Posterior vena cava (tissue), 2 donors: ENCODE measurements at regions not wholly inside any gene's neighbourhood (a gene's known extent, or its start where the extent isn't known, plus 50 kb on each side); places are given as distances from the start of the nearest gene placed in this dataset.

Experiments
- DNase-seq: peaks from one replicate; pipeline ENCODE4 v3.0.0-alpha.2; 2020; ENCODE audit warnings: low spot score
- intact Hi-C, 2 donors: fragments of 100-400 bp; cut with DNase I; formaldehyde crosslinking; loops; one replicate each; pipeline versions ENCODE4 v1.14.1 to v1.14.2; 2022 to 2023
- donor health status: DM: yes; HTN: yes; CAD: no.
- donor health status: DM: yes; HTN: yes; CAD: no.

DNA sequence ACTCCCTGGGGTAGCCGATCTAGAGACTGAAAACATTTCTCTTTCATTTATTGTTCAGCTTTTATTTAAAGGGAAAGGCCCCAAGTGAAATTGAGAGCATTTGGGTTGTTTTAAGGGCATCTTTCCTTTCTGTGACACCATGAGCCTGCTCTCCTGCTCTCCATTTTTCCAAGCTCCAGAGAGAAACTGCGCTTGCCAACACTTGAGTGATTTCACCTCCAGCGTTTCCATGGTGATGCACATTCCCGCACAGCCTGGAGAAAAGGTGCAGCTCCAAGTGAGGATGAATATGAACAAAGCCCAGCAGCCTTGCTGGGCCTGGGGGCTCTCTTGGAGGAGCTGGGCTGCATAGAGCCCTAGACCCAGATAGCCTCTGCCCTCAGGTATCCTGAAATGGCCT lies 159.2 kb upstream of the PPP2R3A start:
- intact Hi-C loops: no loop called here
- no peak for DNase-seq

DNA sequence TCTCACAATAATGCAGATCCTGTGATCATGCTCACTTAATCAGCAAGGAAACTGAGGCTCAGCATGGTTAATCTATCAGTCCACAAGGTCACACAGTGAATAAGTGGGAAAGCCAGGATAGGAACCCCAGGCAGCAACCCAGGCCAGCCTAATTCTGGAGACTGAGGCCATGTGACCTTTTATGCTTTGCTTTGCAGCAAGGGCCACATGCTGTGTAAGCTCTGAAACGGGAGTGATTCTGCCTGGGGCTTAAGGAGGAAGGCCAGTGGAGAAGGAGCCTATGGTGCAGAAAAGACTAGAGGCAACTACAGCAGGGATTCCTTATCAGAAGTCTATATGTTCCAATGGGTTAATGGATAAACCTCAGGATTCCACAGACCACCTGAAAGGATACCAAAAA lies 157.6 kb upstream of the PPP2R3A start:
- no peak for DNase-seq
- intact Hi-C loops: no loop called here

DNA sequence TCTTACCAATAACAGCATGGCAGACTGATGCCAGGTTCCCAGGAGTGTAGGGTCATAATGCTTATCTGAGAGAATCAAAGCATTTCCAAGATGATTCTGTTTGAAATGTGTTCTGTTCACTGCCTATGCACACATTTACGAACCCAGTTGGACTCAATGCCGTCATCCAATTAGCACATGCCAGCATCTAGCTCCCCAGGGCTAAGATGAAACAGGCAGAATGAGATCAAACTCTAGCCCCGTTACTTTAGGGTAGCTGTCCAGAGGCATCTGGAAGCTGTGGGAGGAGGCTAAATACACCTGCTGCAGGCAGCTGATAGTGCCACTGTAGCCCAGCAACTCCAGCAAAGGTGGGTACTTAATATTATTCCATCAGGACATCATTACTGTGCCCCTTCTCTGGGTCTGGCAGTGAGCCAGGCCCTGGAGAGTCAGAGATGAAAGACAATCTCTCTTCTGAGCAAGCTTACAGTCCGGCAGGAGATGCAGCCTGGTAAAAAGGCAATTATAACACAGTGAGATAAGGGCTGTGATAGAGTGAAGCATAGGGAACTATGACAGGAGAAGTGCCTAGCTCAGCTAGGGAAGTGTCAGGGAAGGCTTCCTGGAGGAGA lies 156.4 kb upstream of the PPP2R3A start:
- intact Hi-C loops: no loop called here
- no peak for DNase-seq

DNA sequence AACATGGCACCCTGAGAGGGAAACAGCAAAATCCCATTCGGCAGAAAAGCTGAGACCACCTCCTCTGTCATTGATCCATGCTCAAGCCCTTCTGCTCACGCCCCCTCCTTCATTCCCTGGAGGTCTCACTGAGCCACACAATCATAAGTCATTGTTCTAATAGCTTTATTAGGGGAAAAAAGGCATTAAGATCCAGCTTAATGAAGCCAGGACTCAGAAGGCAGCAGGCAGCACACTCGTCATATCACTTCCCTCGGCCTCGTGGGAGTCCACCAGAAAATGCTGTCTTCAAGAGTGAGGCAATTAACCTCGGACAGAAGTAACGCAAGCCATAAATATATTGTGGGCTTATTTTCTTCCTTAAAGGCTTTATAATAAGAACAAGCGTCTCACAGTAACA lies 153.9 kb upstream of the PPP2R3A start:
- no peak for DNase-seq
- intact Hi-C loops: no loop called here

DNA sequence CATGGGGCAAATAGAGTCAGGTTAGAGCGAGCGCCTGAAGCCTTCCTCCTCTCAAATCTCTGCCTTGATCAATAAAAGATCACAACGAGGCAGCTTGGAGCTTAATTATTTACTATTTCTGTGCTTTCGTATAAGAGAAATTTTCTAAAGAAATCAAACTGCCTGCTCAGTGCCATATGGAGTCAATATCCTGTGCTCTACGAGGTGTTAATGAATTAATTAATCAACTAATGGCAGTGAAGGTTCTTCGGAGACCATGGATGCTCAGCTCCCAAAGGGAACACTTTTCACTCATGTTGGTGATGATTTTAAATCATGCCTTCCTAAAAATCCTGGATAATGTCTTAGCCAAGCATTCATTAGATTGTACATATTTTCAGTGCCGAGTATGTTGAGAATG lies 153.5 kb upstream of the PPP2R3A start:
- no peak for DNase-seq
- intact Hi-C loops: no loop called here

DNA sequence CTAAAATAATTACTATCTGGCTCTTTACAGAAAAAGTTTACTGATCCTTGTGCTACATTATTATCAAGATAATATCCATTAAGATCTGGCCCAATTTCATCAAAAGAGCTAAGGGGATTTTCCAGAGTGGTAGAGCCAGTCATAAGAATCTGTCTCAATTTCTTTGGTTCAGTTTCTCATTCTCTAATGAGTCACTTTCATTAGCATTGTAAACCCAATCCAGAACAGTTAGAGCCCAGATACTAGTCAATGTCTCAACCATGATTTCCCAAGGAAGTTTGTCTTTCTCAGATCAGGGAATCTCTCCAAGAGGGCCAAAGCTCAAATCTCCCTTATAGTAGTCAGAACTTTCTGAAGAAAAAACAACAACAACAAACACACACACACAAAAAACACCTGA lies 131.1 kb upstream of the PPP2R3A start:
- intact Hi-C loops: no loop called here
- DNase-seq: no peak

DNA sequence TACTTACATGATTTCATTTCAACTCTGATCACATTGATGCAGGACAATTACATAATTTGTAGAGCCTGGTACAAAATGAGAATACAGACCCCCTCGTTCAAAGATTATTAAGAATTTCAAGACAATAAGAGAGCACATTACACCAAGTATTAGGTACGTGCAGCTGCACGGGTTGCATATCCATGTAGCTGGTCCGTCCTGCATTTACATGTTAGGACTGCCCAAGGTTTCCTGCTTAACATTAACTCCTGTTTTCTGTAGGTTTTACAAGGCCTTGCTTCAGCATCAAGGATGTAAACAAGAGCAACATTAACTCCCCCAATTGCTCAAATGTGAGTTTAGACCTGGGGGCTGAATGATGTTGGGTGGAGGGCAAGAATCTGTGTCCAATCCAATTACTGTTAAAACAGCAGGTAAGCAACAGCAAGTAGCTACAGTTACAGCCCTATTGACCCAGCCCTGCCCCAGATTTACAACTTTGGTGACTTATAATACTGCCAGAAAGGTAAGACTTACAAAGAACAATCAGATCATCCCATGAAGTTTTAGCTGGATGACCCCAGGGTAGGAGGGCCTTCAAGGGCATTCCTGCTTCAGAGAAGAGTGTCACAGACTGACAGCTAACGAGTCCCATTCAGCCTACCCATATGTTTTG lies 127.4 kb upstream of the PPP2R3A start:
- DNase-seq: no peak
- intact Hi-C loops: no loop called here

DNA sequence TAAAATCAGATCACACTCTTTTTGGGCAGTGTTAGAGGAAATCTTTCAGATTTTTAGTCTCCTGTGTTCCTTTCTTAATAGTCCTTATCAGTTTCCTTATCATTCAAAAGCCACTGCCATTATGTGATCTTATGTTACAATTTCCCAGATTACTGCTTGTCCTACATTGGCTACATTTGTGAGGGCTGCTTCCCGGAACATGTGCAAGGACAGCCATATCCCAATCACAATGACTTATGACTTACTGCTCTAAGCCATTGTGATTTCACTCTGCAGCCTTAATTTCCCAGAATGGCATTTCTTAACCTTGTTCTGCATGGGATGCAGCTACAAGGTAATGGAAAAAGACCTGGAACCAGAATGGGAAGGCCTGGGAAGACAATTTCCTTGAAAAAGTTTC lies 125.1 kb upstream of the PPP2R3A start:
- no peak for DNase-seq
- intact Hi-C loops: no loop called here

DNA sequence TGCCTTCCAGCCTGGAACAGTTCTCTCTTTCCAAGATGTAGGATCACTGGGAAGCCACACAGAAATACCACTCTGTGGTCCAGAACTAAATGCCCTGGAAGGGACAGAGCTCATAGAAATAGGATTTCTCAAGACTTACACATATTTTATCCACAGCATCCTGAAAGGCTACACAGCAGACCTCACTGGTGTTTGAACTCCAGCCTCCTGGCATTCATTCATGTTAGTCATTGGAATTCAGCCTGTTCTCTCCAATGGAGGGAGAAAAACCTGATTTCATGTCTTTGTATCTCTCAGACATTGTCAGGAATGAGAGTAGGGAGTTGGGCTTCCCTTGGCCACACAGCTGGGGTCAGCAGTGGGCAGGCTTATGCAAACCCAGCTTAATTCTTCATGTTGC lies 121.1 kb upstream of the PPP2R3A start:
- DNase-seq: no peak
- intact Hi-C loops: no loop called here

DNA sequence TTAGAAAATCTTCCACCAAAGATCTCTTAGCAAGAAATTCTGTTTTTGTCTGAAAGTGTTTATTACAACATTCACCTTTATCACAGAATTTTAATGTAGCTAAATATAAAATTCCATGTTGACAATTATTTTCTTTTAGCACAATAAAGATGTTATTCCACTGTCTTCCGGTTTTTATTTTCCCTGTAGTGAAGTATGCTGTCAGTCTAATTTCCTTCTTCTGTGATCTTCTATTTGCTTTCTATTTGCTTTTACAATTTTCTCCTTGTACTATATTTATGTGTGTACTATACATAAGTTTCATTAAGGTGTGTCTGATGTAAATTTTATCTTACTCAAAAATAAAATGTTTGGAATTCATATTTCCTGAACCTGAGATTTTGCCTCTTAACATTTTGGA lies 117.5 kb upstream of the PPP2R3A start:
- intact Hi-C loops: no loop called here
- DNase-seq: no peak

DNA sequence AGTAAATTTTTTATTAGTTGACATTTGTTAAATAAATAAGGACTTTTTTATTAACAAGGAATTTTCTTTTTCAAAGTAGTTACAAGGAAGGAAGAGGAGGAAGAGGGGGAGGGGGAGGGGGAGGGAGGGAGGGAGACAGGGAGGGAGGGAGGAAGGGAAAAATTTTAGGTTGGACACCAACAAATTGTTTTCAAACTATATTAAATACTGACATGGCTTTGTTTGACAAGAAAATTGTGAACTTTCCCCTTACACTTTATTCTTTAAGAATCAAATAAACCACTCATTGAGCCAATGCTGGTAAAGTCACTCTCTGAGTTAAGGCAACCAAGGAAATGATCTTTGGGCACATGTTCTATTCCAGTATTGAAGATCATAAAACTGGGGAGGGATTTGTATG lies 115.7 kb upstream of the PPP2R3A start:
- no peak for DNase-seq
- intact Hi-C loops: no loop called here

DNA sequence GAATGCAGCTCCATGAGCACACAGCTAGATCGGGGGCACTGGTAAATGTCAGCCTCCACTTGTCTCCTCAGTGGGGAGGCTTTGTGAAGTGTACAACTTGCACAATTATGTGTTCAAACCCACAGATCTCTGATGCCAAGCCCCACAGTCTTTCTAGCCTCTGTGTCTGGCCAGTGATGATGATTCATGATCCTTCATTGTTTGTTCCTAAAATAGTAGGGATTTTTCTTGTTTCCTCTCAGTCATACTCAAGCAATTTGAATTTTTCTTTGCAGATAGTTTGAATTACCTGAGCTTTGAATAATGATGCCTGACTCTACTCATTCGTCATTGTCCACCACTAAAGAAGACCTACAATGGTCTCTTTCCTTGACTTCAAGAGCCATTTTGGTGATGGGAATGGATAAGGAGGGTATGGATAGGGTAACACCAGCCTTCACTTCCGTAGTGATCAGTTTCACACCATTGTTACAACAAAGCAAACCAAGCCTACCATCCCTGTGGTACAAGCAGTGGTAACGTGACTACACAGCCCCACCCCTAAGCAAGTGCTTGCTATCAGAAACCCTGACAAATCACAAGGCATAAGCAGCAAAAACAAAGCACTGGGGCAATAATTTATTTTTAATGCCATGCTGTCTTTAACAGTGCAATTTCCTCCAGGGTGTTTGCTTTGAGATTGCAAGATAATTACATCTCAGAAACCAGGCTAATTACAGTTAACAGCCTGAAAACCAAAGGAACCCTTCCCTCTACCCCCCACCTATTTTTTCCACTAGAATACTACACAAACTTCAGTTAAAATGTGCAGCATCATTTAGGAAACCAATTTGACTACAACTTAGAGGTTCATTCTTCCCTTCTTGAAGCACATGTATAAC lies 114.1 kb upstream of the PPP2R3A start:
- intact Hi-C loops: no loop called here
- no peak for DNase-seq

DNA sequence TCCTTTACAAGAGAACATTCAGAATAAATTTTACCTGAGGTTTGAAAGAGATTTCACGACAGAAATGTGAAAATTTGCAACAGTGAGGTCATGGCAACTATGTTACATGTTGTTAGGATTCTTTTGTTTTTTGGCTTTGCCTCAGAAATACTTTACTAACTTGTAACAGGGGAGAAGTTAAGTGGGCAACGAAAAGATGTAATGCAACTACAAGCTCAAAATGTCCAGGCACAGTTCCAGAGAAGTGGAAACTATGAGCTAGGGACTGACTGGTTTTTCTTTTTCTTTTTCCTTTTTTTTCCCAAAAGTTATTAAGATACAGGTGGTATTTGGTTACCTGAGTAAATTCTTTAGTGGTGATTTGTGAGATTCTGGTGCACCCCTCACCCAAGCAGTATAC lies 111.5 kb upstream of the PPP2R3A start:
- DNase-seq: no peak

DNA sequence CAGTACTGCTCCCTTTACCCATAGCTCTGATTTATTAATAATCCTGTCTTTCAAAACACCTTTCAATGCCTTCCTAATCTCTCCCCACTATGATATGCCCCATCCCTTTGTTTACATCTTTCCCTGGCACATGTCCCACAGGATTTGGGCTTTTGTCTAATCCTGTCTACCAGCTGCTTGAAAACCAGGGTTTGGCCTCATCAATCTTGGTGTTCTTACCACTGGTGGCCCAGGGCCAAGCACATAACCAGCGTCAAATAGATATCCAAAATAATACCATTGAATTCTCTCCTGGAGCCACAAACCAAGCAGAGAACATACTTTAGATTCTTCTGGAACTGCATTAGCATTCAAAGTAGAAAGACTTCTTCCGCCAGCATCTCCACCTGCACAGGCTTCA lies 104.8 kb upstream of the PPP2R3A start:
- intact Hi-C loops: no loop called here
- DNase-seq: no peak

More for the DNA sequence above, 111.5 kb upstream of the PPP2R3A start:
- intact Hi-C loops: no loop called here

DNA sequence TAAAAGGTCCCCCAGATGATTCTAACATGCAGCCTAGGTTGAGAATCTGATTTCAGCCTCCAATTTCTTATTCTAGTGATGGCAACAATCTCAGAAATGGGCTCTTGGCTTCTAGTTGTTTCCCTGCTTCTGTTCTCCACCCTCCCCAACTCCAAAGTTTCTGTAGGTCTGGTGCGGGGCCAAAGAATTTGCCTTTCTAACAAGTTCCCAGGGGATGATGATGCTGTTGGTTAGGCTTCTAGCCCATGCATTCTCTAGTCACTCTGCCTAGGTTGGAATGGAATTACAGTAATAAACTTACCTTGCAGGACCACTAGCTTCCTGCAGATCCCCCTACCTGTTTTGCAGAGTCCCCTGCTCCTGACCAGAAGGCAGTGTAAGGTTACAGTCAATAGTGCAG lies 103.2 kb upstream of the PPP2R3A start:
- intact Hi-C loops: no loop called here
- DNase-seq: no peak

DNA sequence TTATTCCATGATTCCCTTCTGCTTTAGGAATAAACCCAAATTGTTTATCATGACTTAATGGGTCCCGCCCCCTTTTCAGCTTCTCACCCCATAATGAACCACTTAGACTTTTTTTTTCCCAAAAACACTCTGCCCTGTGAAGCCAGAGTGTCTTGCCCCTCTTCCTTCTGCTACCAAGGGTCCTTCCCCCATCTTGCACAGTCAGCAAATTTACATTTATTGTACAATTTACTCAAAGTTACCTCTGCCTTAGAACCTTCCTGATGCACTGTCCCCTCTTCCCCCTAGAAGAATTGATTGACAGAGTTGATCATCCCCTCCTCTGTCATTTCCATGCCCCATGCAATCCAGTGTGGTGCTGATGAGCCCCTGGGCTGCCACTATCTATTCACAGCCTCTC lies 101.5 kb upstream of the PPP2R3A start:
- intact Hi-C loops: no loop called here

DNA sequence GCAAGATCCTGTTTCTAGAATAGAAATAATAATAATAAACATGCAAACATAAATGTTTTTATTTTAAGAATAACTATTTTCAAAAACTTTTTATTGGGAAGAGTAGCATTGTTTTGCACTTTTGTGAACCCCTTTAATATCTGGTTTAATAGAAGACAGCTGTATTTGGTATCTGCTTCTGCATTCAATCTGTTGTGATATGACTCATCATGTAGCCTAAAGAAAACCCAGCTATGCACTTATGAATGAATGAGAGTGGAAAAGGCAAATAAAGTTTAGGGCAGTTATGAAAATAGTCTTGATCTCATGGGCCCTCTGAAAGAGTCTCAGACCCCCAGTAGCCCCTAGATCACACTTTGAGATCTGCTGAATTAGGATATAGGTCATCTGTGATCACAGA lies 100.4 kb upstream of the PPP2R3A start:
- intact Hi-C loops: no loop called here
- DNase-seq: no peak

More for the DNA sequence above, 101.5 kb upstream of the PPP2R3A start:
- DNase-seq: no peak

DNA sequence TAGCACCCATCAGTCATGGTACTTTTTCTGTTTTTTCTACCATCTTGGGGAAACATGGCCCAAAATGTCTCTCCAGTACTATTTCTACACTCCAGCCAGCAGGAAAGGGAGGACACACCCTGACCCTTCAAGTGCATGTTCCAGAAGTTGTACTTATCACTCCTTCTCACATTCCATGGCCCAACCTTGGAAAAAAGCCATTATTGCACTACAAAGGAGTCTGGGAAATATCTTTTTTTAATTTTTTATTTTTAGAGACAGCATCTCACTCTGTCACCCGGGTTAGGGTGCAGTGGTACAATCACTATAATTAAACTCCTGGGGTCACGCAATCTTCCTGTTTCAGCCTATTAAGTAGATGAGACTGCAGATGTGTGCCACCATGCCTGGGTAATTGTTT lies 100.0 kb upstream of the PPP2R3A start:
- no peak for DNase-seq
- intact Hi-C loops: no loop called here

DNA sequence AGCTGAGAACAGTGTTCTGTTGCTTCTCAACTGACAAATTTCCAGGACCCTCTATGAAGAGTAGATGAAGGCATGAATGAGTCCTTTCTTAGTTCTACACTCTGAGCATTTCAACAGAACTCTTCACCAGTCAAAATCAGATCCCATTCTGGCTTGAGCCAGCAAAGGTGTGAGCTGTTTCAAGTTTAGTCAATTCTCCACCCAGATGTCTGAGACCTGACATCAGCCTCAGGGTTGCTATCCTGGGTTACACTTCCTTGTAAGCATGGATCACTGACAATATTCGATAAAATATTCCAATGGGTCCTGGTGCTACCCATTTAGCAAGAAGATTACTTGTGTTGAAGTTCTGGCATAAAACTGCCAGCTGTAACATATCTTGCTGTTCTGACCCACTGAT lies 97.6 kb upstream of the PPP2R3A start:
- intact Hi-C loops: no loop called here
- DNase-seq: no peak

DNA sequence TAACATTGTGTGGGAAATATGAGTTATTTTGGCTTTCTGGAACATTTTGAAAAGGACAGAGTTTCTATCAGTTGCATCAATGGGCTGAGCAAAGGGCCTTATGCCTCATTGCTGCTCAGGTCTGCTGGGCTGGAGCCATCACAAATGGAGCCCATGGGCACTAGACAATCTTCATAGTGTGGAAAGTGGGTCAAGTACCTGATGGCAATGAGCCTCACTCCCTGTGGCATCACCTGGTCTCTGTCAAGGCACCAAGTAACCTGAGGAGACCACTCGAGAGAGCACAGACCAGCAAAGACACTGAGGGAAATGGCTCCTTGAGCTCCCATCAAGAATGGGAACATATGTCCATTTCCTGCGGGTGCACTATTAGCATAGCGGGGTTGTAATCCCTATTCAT lies 96.7 kb upstream of the PPP2R3A start:
- intact Hi-C loops: no loop called here
- no peak for DNase-seq
